ENCODE measurements at regions not wholly inside any gene's neighbourhood (a gene's known extent, or its start where the extent isn't known, plus 50 kb on each side); places are given as distances from the start of the nearest gene placed in this dataset.

- no peak overlapping the region for H3K9ac ChIP-seq (ENCODE audit: insufficient read length, low read depth)
- DNase-seq (ENCODE audit: low read depth, low spot score), result no peak
Measured at GRCh38 chr20:51994751-51995417, 192.6 kb upstream of the SALL4 start.

DNA sequence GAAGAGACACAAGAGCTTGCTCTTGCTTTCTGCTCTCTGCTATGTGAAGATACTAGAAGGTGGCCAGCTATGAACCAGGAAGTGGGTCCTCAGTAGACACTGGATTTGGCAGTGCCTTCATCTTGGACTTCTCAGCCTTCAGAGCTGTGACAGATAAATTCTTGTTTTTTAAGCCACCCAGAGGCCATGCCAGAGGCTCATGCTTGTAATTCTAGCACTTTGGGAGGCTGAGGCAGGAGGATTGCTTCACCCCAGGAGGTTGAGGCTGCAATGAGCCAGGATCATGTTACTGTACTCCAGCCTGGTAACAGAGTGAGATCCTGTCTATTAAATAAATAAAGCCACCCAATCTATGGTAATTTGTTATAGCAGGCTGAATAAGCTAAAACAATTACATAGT is 185.5 kb upstream of the SALL4 start:
- H3K9ac ChIP-seq (ENCODE audit: insufficient read length, low read depth), result no peak overlapping the region
- H3K27me3 ChIP-seq (ENCODE audit: insufficient read depth, insufficient read length), result no peaks in the 10 kb centered on the region
- TF ChIP-seq ZNF274 (IDR thresholded peaks at IDR 0.05; ENCODE audit: low read depth, low read length), result no peak
- TF ChIP-seq YY1 (IDR thresholded peaks at IDR 0.05; ENCODE audit: insufficient read depth, insufficient read length), result no peak
- no peak for TF ChIP-seq SUZ12 (IDR thresholded peaks at IDR 0.05; ENCODE audit: extremely low read depth, insufficient read depth, insufficient read length)
- H3K4me1 ChIP-seq (ENCODE audit: insufficient read depth, insufficient read length), result no peaks in the 10 kb centered on the region
- H3K36me3 ChIP-seq (ENCODE audit: insufficient read depth, insufficient read length, low read length), result no peaks in the 10 kb centered on the region
- no peak overlapping the region for H3K4me3 ChIP-seq (ENCODE audit: insufficient read length, low read depth)
- DNase-seq (ENCODE audit: low read depth, low spot score), result no peak
- H3K9me3 ChIP-seq (ENCODE audit: insufficient read depth, low read length), result no peaks in the 10 kb centered on the region

More at GRCh38 chr20:51994751-51995417, 192.6 kb upstream of the SALL4 start:
- no peaks in the 10 kb centered on the region for H3K4me1 ChIP-seq (ENCODE audit: insufficient read depth, insufficient read length)
- no peak overlapping the region for H3K4me3 ChIP-seq (ENCODE audit: insufficient read length, low read depth)
- no peaks in the 10 kb centered on the region for H3K27me3 ChIP-seq (ENCODE audit: insufficient read depth, insufficient read length)
- no peaks in the 10 kb centered on the region for H3K9me3 ChIP-seq (ENCODE audit: insufficient read depth, low read length)
- TF ChIP-seq ZNF274 (IDR thresholded peaks at IDR 0.05; ENCODE audit: low read depth, low read length), result no peak
- TF ChIP-seq SUZ12 (IDR thresholded peaks at IDR 0.05; ENCODE audit: extremely low read depth, insufficient read depth, insufficient read length), result no peak
- TF ChIP-seq YY1 (IDR thresholded peaks at IDR 0.05; ENCODE audit: insufficient read depth, insufficient read length), result no peak
- H3K36me3 ChIP-seq (ENCODE audit: insufficient read depth, insufficient read length, low read length), result no peaks in the 10 kb centered on the region

GRCh38 chr20:51985013-51985415 is 182.7 kb upstream of the SALL4 start:
- no peak overlapping the region for H3K4me3 ChIP-seq (ENCODE audit: insufficient read length, low read depth)

DNA sequence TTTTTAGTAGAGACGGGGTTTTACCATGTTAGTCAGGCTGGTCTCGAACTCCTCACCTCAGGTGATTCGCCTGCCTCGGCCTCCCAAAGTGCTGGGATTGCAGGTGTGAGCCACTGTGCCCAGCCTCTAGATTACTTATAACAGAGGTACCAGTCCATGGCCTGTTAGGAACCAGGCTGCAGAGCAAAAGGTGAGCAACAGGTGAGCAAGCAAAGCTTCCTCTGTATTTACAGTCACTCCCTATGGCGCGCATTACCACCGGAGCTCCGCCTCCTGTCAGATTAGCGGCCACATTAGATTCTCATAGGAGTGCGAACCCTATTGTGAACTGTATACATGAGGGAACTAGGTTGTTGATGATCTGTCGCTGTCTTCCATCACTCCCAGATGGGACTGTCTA is 178.0 kb upstream of the SALL4 start:
- DNase-seq (ENCODE audit: low read depth, low spot score), result no peak
- Histone ChIP-seq H3K9me3 (ENCODE audit: insufficient read depth, low read length) (peaks cover 15% of the 10 kb centered on the region), H3K4me1 (ENCODE audit: insufficient read depth, insufficient read length) (no peaks in the 10 kb centered on the region), H3K4me3 (ENCODE audit: insufficient read length, low read depth) (no peak overlapping the region), H3K36me3 (ENCODE audit: insufficient read depth, insufficient read length, low read length) (no peaks in the 10 kb centered on the region), H3K27me3 (ENCODE audit: insufficient read depth, insufficient read length) (no peaks in the 10 kb centered on the region), H3K9ac (ENCODE audit: insufficient read length, low read depth) (no peak overlapping the region)
- TF ChIP-seq YY1 (IDR thresholded peaks at IDR 0.05; ENCODE audit: insufficient read depth, insufficient read length), result no peak
- TF ChIP-seq SUZ12 (IDR thresholded peaks at IDR 0.05; ENCODE audit: extremely low read depth, insufficient read depth, insufficient read length), result no peak
- no peak for TF ChIP-seq ZNF274 (IDR thresholded peaks at IDR 0.05; ENCODE audit: low read depth, low read length)

More at GRCh38 chr20:51985013-51985415, 182.7 kb upstream of the SALL4 start:
- Histone ChIP-seq H3K4me1 (ENCODE audit: insufficient read depth, insufficient read length) (no peaks in the 10 kb centered on the region), H3K9me3 (ENCODE audit: insufficient read depth, low read length) (no peaks in the 10 kb centered on the region), H3K36me3 (ENCODE audit: insufficient read depth, insufficient read length, low read length) (no peaks in the 10 kb centered on the region), H3K9ac (ENCODE audit: insufficient read length, low read depth) (no peak overlapping the region), H3K27me3 (ENCODE audit: insufficient read depth, insufficient read length) (no peaks in the 10 kb centered on the region)
- TF ChIP-seq YY1 (IDR thresholded peaks at IDR 0.05; ENCODE audit: insufficient read depth, insufficient read length), result no peak
- no peak for TF ChIP-seq ZNF274 (IDR thresholded peaks at IDR 0.05; ENCODE audit: low read depth, low read length)
- no peak for TF ChIP-seq SUZ12 (IDR thresholded peaks at IDR 0.05; ENCODE audit: extremely low read depth, insufficient read depth, insufficient read length)
- DNase-seq (ENCODE audit: low read depth, low spot score), result no peak

DNA sequence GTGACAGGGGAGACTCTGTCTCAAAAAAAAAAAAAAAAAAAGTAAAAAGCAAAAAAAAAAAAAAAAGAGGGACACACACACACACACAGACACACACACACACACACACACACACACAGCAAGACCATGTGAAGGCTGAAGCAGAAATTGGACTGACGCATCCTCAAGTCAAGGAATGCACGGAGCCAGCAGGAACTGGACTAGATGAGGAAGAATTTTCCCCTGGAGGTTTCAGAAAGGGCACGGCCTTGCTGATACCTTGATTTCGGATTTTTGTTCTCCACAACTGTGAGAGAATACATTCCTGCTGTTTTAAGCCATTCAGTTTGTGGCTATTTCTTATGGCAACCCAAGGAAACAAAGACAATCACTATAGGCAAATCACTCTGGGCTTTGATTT is 176.9 kb upstream of the SALL4 start:
- Histone ChIP-seq H3K36me3 (ENCODE audit: insufficient read depth, insufficient read length, low read length) (no peaks in the 10 kb centered on the region), H3K9ac (ENCODE audit: insufficient read length, low read depth) (no peak overlapping the region), H3K27me3 (ENCODE audit: insufficient read depth, insufficient read length) (no peaks in the 10 kb centered on the region), H3K9me3 (ENCODE audit: insufficient read depth, low read length) (peaks cover 15% of the 10 kb centered on the region), H3K4me1 (ENCODE audit: insufficient read depth, insufficient read length) (no peaks in the 10 kb centered on the region), H3K4me3 (ENCODE audit: insufficient read length, low read depth) (no peak overlapping the region)
- TF ChIP-seq ZNF274 (IDR thresholded peaks at IDR 0.05; ENCODE audit: low read depth, low read length), result no peak
- TF ChIP-seq YY1 (IDR thresholded peaks at IDR 0.05; ENCODE audit: insufficient read depth, insufficient read length), result no peak
- no peak for TF ChIP-seq SUZ12 (IDR thresholded peaks at IDR 0.05; ENCODE audit: extremely low read depth, insufficient read depth, insufficient read length)
- no peak for DNase-seq (ENCODE audit: low read depth, low spot score)

- H3K9me3 ChIP-seq (ENCODE audit: insufficient read depth, low read length), result peaks cover 15% of the 10 kb centered on the region
- DNase-seq (ENCODE audit: low read depth, low spot score), result no peak
- H3K27me3 ChIP-seq (ENCODE audit: insufficient read depth, insufficient read length), result no peaks in the 10 kb centered on the region
- H3K36me3 ChIP-seq (ENCODE audit: insufficient read depth, insufficient read length, low read length), result no peaks in the 10 kb centered on the region
- H3K4me3 ChIP-seq (ENCODE audit: insufficient read length, low read depth), result no peak overlapping the region
- TF ChIP-seq ZNF274 (IDR thresholded peaks at IDR 0.05; ENCODE audit: low read depth, low read length) (no peak), SUZ12 (IDR thresholded peaks at IDR 0.05; ENCODE audit: extremely low read depth, insufficient read depth, insufficient read length) (no peak), YY1 (IDR thresholded peaks at IDR 0.05; ENCODE audit: insufficient read depth, insufficient read length) (no peak)
- no peaks in the 10 kb centered on the region for H3K4me1 ChIP-seq (ENCODE audit: insufficient read depth, insufficient read length)
- H3K9ac ChIP-seq (ENCODE audit: insufficient read length, low read depth), result no peak overlapping the region
Measured at GRCh38 chr20:51978070-51978501, 175.8 kb upstream of the SALL4 start.

GRCh38 chr20:51972056-51972455 is 169.7 kb upstream of the SALL4 start:
- no peak for DNase-seq (ENCODE audit: low read depth, low spot score)
- no peak overlapping the region for H3K9ac ChIP-seq (ENCODE audit: insufficient read length, low read depth)
- H3K4me3 ChIP-seq (ENCODE audit: insufficient read length, low read depth), result no peak overlapping the region
- no peaks in the 10 kb centered on the region for H3K36me3 ChIP-seq (ENCODE audit: insufficient read depth, insufficient read length, low read length)
- 0 out of 2 replicates have a peak, but pooled peaks cover under 1% of the 10 kb centered on the region for H3K9me3 ChIP-seq (ENCODE audit: insufficient read depth, low read length)
- TF ChIP-seq YY1 (IDR thresholded peaks at IDR 0.05; ENCODE audit: insufficient read depth, insufficient read length) (no peak), ZNF274 (IDR thresholded peaks at IDR 0.05; ENCODE audit: low read depth, low read length) (no peak), SUZ12 (IDR thresholded peaks at IDR 0.05; ENCODE audit: extremely low read depth, insufficient read depth, insufficient read length) (no peak)
- no peaks in the 10 kb centered on the region for H3K27me3 ChIP-seq (ENCODE audit: insufficient read depth, insufficient read length)
- H3K4me1 ChIP-seq (ENCODE audit: insufficient read depth, insufficient read length), result no peaks in the 10 kb centered on the region

Measured in NT2/D1 (cell line).